ENCODE measurements at regions not wholly inside any gene's neighbourhood (a gene's known extent, or its start where the extent isn't known, plus 50 kb on each side); places are given as distances from the start of the nearest gene placed in this dataset.

- H3K79me2 ChIP-seq (ENCODE audit: insufficient read depth, low read length): no peaks in the 10 kb centered on the region
- H3K4me2 ChIP-seq (ENCODE audit: low read length): no peak overlapping the region
- H3K4me3 ChIP-seq (ENCODE audit: low read depth, low read length, poor library complexity, severe bottlenecking): no peak overlapping the region
- H2AFZ ChIP-seq (ENCODE audit: low read length): no peak overlapping the region
- H3F3A ChIP-seq (ENCODE audit: insufficient read depth, low read length): no peaks in the 10 kb centered on the region
- no peaks in the 10 kb centered on the region for H3K36me3 ChIP-seq (ENCODE audit: insufficient read depth, low read length)
- peaks cover 5% of the 10 kb centered on the region; the same call in 1 of the 2 replicates for H3K27me3 ChIP-seq (ENCODE audit: insufficient read depth, low read length)
- no peak overlapping the region for H3K27ac ChIP-seq (ENCODE audit: low read depth, low read length, poor library complexity, severe bottlenecking)
- no peaks in the 10 kb centered on the region for H3K4me1 ChIP-seq (ENCODE audit: insufficient read depth, low read length, severe bottlenecking)
- TF ChIP-seq EZH2 (IDR thresholded peaks at IDR 0.05; ENCODE audit: borderline replicate concordance, low read length): no peak
- TF ChIP-seq, protein P1, sequence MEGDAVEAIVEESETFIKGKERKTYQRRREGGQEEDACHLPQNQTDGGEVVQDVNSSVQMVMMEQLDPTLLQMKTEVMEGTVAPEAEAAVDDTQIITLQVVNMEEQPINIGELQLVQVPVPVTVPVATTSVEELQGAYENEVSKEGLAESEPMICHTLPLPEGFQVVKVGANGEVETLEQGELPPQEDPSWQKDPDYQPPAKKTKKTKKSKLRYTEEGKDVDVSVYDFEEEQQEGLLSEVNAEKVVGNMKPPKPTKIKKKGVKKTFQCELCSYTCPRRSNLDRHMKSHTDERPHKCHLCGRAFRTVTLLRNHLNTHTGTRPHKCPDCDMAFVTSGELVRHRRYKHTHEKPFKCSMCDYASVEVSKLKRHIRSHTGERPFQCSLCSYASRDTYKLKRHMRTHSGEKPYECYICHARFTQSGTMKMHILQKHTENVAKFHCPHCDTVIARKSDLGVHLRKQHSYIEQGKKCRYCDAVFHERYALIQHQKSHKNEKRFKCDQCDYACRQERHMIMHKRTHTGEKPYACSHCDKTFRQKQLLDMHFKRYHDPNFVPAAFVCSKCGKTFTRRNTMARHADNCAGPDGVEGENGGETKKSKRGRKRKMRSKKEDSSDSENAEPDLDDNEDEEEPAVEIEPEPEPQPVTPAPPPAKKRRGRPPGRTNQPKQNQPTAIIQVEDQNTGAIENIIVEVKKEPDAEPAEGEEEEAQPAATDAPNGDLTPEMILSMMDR (IDR thresholded peaks at IDR 0.05; ENCODE audit: low read length): no peak
- no peaks in the 10 kb centered on the region for H3K9me3 ChIP-seq (ENCODE audit: low read length)
- H3K9me2 ChIP-seq (ENCODE audit: low read depth, low read length): no peaks in the 10 kb centered on the region
- no peaks in the 10 kb centered on the region for H4K20me1 ChIP-seq (ENCODE audit: insufficient read depth, low read length)
- H3K9ac ChIP-seq (ENCODE audit: low read length): no peak overlapping the region
Measured at GRCh38 chr14:89743828-89744227, 210.7 kb downstream of the EFCAB11 start.

GRCh38 chr14:89740241-89740640, 214.3 kb downstream of the EFCAB11 start:
- no peaks in the 10 kb centered on the region for H3K9me3 ChIP-seq (ENCODE audit: low read length)
- H4K20me1 ChIP-seq (ENCODE audit: insufficient read depth, low read length): no peaks in the 10 kb centered on the region
- no peaks in the 10 kb centered on the region for H3F3A ChIP-seq (ENCODE audit: insufficient read depth, low read length)
- no peaks in the 10 kb centered on the region for H3K4me1 ChIP-seq (ENCODE audit: insufficient read depth, low read length, severe bottlenecking)
- peaks cover 5% of the 10 kb centered on the region; the same call in 1 of the 2 replicates for H3K27me3 ChIP-seq (ENCODE audit: insufficient read depth, low read length)
- no peak overlapping the region for H2AFZ ChIP-seq (ENCODE audit: low read length)
- no peak for TF ChIP-seq EZH2 (IDR thresholded peaks at IDR 0.05; ENCODE audit: borderline replicate concordance, low read length)
- TF ChIP-seq, protein P1 (IDR thresholded peaks at IDR 0.05; ENCODE audit: low read length): no peak
- H3K27ac ChIP-seq (ENCODE audit: low read depth, low read length, poor library complexity, severe bottlenecking): no peak overlapping the region
- H3K9ac ChIP-seq (ENCODE audit: low read length): no peak overlapping the region
- no peaks in the 10 kb centered on the region for H3K9me2 ChIP-seq (ENCODE audit: low read depth, low read length)
- H3K79me2 ChIP-seq (ENCODE audit: insufficient read depth, low read length): no peaks in the 10 kb centered on the region
- H3K36me3 ChIP-seq (ENCODE audit: insufficient read depth, low read length): no peaks in the 10 kb centered on the region
- no peak overlapping the region for H3K4me2 ChIP-seq (ENCODE audit: low read length)
- H3K4me3 ChIP-seq (ENCODE audit: low read depth, low read length, poor library complexity, severe bottlenecking): no peak overlapping the region

GRCh38 chr14:89736881-89737280, 217.6 kb downstream of the EFCAB11 start:
- no peaks in the 10 kb centered on the region for H3K9me2 ChIP-seq (ENCODE audit: low read depth, low read length)
- no peak overlapping the region for H2AFZ ChIP-seq (ENCODE audit: low read length)
- no peak overlapping the region for H3K4me2 ChIP-seq (ENCODE audit: low read length)
- no peaks in the 10 kb centered on the region for H3K36me3 ChIP-seq (ENCODE audit: insufficient read depth, low read length)
- H3K79me2 ChIP-seq (ENCODE audit: insufficient read depth, low read length): no peaks in the 10 kb centered on the region
- no peaks in the 10 kb centered on the region for H3F3A ChIP-seq (ENCODE audit: insufficient read depth, low read length)
- H3K27ac ChIP-seq (ENCODE audit: low read depth, low read length, poor library complexity, severe bottlenecking): no peak overlapping the region
- no peak overlapping the region for H3K4me3 ChIP-seq (ENCODE audit: low read depth, low read length, poor library complexity, severe bottlenecking)
- H3K27me3 ChIP-seq (ENCODE audit: insufficient read depth, low read length): peaks cover 5% of the 10 kb centered on the region
- TF ChIP-seq, protein P1 (IDR thresholded peaks at IDR 0.05; ENCODE audit: low read length): no peak
- TF ChIP-seq EZH2 (IDR thresholded peaks at IDR 0.05; ENCODE audit: borderline replicate concordance, low read length): no peak
- H3K9me3 ChIP-seq (ENCODE audit: low read length): no peaks in the 10 kb centered on the region
- H4K20me1 ChIP-seq (ENCODE audit: insufficient read depth, low read length): no peaks in the 10 kb centered on the region
- no peak overlapping the region for H3K9ac ChIP-seq (ENCODE audit: low read length)
- H3K4me1 ChIP-seq (ENCODE audit: insufficient read depth, low read length, severe bottlenecking): no peaks in the 10 kb centered on the region

All from OCI-LY1 (cell line).